Stimulated activated CD8-positive, alpha-beta memory T cell treated with anti-CD3 and anti-CD28 coated beads, Interleukin-7, amount 100 ng/mL, for 24 hours (primary cell): ENCODE measurements at regions not wholly inside any gene's neighbourhood (a gene's known extent, or its start where the extent isn't known, plus 50 kb on each side); places are given as distances from the start of the nearest gene placed in this dataset.
"Not testable (repeated sequence)": the region's sequence is repeated elsewhere in the genome, so short reads cannot be mapped to it uniquely, and the experiment has no call there.

Experiments used
- DNase-seq: peaks from one replicate; pipeline ENCODE4 v3.0.0-alpha.2; 2020; ENCODE audit warnings: low read depth

GRCh38 chr3:15903759-15904720 is 106.3 kb upstream of the ANKRD28 start:
- DNase-seq: no peak

- DNase-seq: no peak
These were observed 107.3 kb upstream of the ANKRD28 start for GRCh38 chr3:15905041-15905440.

- not testable (repeated sequence) for DNase-seq
These were observed 109.6 kb upstream of the ANKRD28 start for GRCh38 chr3:15907403-15907802.

GRCh38 chr3:15918988-15919387 is 121.2 kb upstream of the ANKRD28 start:
- no peak for DNase-seq

- no peak for DNase-seq
These were observed 122.2 kb upstream of the ANKRD28 start for GRCh38 chr3:15919971-15920370.

GRCh38 chr3:15923640-15924405 is 126.0 kb upstream of the ANKRD28 start:
- no peak for DNase-seq

GRCh38 chr3:15924914-15925313 is 127.1 kb upstream of the ANKRD28 start:
- no peak for DNase-seq

GRCh38 chr3:15926871-15927270 is 129.1 kb upstream of the ANKRD28 start:
- no peak for DNase-seq

GRCh38 chr3:15927969-15928368 is 130.2 kb upstream of the ANKRD28 start:
- no peak for DNase-seq

GRCh38 chr3:15929944-15930571 is 132.3 kb upstream of the ANKRD28 start:
- DNase-seq: no peak

GRCh38 chr3:15932348-15933300 is 134.8 kb upstream of the ANKRD28 start:
- no peak for DNase-seq

- no peak for DNase-seq
These were observed 135.8 kb upstream of the ANKRD28 start for GRCh38 chr3:15933439-15934139.

GRCh38 chr3:15934389-15935195 is 136.8 kb upstream of the ANKRD28 start:
- no peak for DNase-seq

- DNase-seq: no peak
These were observed 138.5 kb upstream of the ANKRD28 start for GRCh38 chr3:15936312-15936711.

GRCh38 chr3:15940641-15941040 is 142.9 kb upstream of the ANKRD28 start:
- no peak for DNase-seq

- DNase-seq: not testable (repeated sequence)
These were observed 143.7 kb upstream of the ANKRD28 start for GRCh38 chr3:15941457-15941856.

- no peak for DNase-seq
These were observed 144.2 kb upstream of the ANKRD28 start for GRCh38 chr3:15941958-15942357.

GRCh38 chr3:15942462-15942861 is 144.7 kb upstream of the ANKRD28 start:
- no peak for DNase-seq

GRCh38 chr3:15942936-15943335 is 145.2 kb upstream of the ANKRD28 start:
- DNase-seq: no peak

- DNase-seq: no peak
These were observed 150.6 kb upstream of the ANKRD28 start for GRCh38 chr3:15948388-15948787.
